A172 (cell line): ENCODE measurements at regions not wholly inside any gene's neighbourhood (a gene's known extent, or its start where the extent isn't known, plus 50 kb on each side); places are given as distances from the start of the nearest gene placed in this dataset.
"Not testable (repeated sequence)": the region's sequence is repeated elsewhere in the genome, so short reads cannot be mapped to it uniquely, and the experiment has no call there.

ENCODE experiments used
- DNase-seq: peaks from one replicate; pipeline ENCODE4 v3.0.0-alpha.2; 2015; ENCODE audit warnings: low spot score

DNA sequence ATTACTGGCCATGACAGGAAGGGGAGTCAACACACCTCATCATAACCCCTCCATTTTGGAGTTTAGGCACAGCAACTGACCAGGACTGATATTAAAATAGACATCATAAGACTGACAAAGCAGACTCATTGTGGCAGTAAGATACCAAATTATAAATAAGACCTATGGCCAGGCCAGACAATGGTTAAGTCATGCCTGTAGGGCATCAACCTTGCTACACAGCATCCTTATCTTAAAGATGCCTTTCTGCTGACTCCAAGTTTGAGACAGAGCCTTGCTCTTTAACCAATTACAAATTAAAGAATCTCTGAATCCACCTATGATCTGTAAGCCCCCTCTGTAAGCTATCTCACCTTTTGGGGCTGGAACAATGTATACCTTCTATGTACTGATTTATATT lies 65.5 kb downstream of the VCX2 start:
- no peak for DNase-seq

- no peak for DNase-seq
Measured at GRCh38 chrX:8103655-8104054, 67.4 kb downstream of the VCX2 start.

DNA sequence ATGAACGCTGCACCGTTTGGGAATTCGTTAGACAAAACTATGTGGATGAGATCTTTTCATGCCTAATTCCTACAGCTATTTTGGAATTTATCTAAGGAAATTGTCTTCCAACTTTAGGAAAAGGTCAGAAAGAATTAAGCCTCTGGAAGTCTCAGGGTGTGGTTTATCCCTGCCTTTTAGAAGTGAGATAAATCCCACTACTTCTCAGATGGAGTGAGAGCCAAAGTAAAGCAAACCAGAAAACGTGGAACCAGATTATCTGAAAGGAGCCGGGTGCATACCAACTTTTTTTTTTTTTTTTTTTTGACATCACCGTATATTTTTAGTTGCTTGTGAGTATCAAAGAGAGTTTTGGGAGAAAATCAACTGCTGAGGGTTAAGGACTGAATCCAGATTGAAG lies 79.6 kb downstream of the VCX2 start:
- no peak for DNase-seq

DNA sequence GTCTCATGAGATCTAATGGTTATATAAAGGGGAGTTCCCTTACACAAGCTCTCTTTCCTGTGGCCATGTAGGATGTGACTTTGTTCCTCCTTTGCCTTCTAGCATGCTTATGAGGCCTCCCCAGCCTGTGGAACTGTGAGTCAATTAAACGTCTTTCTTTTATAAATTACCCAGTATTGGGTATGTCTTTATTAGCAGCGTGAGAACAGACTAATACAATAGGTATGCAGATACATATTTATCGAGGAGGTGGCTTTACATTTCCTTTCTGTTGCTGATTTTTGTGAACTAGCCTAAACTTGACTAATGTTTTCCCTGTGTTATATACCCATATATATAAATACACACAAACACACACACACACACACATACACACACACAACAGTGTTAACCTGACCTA lies 80.2 kb downstream of the VCX2 start:
- no peak for DNase-seq

DNA sequence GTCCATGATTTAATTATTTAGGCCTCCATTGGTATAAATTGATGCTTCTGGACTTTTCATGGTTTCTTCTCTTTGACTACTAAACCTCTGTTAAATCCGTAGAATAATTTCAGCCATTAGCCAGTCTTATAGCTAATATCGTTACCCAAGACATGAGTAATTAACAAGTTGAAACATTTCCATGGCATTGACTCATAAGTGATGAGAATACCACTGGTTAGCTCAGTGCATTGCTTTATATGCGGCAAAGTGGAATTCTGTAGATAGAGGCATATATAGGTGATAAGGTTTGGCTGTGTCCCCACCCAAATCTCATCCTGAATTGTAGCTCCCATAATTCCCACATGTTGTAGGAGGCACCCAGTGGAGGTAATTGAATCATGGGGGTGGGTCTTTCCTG lies 80.6 kb downstream of the VCX2 start:
- no peak for DNase-seq

- DNase-seq, result no peak
Measured at GRCh38 chrX:8089141-8089540, 81.9 kb downstream of the VCX2 start.

DNA sequence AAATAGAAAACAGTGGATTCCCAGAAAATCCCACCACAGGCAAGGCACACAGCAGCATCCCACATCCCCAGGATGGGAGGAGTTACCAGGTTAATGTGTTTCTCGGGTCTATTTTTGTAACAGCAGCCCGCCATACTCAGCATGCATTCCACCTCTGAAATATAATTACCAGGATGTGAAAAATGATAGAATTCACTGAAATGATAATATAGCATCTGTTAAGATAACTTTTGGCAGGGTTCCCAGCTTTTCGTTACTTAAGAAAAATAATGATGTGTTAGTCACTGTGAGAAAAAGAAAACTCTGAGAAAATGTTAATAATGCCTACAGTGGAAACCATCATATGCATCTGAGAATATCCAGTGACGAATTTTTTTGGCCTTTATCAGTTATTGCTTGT lies 87.1 kb downstream of the VCX2 start:
- DNase-seq, result peak; percentile 70

DNA sequence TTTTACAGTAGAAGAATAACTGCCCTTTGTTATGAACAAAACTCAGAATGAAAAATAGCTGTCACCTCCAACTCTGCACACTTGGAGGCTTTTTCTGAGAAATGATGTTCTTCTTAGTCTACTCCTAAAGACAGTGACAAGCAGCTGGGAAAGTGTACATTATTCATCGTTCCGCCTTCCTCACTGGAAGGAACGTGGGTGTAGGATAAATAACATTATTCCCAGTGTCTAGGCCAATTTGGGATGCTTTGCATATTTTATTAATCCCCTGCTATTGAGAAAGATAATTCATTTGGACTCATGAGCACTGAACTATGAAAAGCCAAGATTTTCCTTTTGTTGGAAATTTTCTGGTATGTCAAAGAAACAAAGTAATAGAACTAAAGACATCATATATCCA lies 87.8 kb downstream of the VCX2 start:
- no peak for DNase-seq

DNA sequence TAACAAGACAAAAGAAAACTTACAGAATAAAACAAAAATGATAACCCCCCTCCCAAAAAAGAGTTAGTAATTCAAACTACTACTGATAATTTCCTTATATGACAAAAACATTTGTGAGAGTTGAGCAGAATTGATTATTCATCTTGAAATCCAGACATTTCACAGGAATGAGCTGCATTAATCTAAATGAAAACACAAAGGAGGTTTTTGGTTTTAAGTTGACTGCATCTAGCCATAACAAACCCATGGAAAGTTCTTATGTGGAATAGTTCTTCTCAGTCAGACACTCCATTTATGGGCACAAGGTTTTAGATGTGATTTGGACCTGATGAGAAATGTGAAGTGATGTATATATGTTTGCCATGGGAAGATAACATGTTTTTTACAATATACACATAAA lies 95.4 kb downstream of the VCX2 start:
- DNase-seq, result no peak

DNA sequence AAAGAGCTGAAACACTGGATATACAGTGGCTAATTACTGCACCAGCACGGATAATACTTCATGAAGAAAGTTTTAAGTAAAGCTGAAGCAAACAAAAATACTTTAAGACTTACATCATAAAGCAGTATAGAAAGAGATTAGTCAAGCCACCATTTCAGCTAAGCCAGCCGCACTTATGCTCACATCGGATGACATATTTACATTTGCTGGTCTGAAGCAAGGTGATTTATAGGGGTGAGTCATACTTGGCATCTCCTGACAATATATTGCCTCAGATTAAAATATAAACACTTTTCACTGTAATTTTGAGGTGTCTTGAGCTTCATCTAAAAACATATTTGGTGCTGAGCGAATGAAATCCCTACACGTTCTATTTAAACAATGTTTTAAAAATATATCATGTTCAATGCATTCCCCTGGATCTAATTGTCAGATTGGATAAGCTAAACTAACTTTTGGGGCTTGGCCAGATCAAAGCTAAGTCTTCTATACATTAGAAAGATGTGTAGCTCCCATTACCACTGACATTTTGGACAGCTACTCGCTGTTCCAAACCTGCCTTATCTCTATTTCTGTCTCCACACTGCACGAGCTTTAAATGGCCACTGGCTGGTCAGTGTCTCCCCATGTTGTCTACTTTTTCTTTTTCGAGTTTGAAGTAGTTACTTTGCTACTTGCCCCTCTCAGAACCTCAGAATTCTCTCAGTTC lies 103.2 kb downstream of the VCX2 start:
- DNase-seq, result peak; percentile 77

- no peak for DNase-seq
Measured at GRCh38 chrX:8052909-8053308, 118.2 kb downstream of the VCX2 start.

DNA sequence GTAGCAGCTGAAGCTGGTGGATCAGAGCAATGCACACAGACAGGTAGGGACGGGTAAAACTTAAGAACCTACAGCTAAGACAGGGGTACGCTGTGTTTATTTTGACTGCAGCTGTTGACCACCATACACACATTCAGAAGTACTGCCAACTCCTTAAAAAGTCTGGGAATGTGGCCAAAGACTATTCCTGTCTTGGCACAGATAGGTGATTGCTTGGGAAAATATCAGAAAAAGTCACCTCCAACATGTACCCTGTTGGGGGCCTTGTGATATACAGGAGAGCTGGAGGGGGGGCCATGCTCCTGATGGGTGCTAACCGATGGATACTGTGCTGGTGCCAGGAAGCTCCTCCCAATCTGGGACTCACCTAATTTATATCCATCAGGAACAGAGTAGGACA lies 121.2 kb downstream of the VCX2 start:
- DNase-seq, result no peak

DNA sequence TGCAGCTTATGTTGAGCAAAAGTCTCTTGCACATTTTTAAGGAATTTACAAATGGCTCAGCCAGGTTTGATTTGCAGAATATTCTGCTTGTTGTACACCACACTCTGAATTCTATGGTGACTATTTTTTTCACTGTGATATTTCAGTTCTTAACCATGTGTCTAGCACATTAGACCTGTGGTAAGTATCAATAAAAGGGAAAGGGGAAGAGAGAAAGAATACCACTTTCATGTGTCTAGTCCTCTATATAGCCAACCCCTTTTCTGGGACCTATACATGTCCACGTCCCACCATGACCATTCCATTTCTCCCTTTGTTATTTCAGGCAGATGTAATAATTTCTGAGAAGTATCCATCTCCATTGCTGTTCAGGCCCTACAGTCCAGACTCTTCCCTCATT lies 121.3 kb upstream of the PNPLA4 start:
- no peak for DNase-seq

DNA sequence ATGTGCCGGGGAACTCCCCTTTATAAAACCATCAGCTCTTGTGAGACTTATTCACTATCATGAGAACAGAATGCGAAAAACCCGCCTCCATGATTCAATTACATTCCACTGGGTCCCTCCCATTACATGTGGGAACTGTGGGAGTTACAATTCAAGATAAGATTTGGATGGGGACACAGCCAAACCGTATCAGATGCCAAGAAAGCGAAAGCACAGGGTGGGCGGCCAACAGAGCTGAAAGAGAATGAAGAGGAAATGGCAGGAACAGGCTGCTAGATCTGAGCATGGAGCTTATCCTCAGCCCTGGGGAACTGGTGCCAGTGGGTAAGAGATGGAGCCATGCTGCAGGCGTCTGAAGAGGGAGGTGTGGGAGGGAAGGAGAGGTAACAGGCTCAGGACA lies 117.7 kb upstream of the PNPLA4 start:
- DNase-seq, result no peak

DNA sequence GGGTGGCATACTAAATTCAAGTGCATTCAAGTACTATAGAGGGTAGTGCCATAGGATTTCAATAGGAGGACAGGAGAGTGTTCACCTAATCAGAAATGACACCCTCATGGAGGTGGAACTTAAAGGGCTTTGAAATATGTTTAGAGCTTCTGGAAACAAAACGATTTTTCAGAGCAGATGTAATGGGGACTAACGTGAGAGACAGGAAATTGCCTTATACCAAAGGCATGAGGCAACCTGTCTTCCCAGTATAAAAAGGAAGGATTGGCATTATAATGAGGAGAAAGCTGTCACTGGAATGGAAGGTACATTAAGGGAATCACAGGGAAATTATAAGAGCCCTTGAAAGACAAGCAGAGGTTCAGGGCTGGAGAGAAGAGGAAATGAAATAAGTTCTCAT lies 116.3 kb upstream of the PNPLA4 start:
- DNase-seq, result no peak

DNA sequence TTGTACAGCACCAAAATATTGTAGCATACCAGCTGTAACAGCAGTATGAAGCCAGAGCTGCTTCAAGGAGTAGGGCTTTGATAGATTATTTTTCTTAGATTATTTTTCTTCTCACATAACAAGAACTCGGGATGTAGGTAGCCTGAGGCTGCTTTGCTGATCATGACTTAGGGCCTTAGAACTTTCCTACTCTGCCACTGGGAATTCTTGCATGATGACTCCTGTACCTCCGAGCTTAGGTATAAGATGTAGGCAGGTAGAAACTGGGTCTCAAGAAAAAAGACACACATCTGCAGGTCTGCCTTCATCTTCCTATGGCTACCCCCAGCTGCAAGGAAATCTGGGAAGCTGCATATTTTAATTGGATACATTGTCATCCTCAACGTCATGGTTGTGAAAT lies 115.9 kb upstream of the PNPLA4 start:
- no peak for DNase-seq

DNA sequence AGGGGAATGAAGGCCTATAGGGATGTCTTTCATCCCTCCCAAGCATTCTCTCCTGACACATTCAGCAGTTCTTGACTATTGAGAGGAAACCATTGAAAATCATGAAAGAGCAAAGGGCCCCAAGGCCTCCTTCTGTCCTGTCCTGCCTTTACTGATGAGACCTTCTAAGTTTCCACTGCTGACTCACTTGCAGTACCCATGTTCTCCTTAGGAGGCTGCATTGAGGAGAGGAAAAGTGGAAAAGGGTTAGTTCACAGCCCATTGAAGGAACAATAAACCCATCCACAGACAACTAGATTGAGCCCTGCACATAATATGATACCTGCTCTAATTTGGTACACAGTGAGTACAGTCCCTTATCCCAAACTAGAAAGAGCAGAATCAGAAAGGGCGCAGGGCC lies 115.1 kb upstream of the PNPLA4 start:
- no peak for DNase-seq

DNA sequence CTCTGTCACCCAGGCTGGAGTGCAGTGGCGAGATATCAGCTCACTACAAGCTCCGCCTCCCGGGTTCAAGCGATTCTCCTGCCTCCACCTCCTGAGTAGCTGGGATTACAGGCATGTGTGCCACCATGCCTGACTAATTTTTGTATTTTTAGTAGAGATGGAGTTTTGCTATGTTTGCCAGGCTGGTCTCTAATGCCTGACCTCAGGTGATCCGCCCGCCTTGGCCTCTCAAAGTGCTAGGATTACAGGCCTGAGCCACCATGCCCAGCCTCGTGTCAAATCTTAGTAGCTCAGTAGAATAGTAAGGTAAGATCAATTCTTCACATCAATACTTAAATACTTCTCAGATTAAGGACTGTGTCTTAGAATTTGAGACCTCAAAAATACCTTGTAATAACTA lies 112.5 kb upstream of the PNPLA4 start:
- not testable (repeated sequence) for DNase-seq

DNA sequence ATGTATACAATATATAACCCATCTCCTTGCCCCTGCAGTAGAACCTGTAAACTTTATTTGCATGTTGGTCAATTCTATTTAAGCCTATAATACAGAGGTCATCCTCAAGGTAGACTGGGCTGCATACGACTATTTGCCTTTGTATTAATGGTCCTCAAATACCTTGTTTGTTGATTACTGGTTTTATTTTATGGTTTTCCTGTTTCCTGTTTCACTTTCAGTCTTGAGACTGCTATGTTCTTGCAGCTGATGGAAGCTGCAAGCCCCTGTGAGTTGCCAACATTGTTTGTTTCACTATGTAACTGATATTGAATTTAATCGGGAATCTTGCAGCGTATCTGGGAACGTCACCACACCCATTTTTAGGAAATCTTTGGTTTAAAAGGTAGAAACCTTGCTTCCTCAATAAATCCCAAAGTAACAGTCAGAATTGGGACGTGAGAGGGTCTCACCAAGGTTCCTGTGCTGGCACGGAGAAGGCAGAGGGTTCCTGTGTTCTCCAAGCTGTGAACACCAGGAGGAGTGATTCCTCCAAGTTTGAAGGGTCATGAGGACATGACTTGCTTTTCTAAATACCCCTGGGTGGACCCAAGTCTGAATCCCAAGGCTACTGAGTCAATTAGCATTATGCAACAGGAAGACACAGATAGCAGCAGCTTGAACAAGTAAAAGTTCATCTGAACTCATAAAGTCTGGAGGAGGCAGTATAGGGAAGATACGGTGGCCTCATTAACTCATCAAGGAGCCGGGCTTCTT lies 110.6 kb upstream of the PNPLA4 start:
- no peak for DNase-seq

DNA sequence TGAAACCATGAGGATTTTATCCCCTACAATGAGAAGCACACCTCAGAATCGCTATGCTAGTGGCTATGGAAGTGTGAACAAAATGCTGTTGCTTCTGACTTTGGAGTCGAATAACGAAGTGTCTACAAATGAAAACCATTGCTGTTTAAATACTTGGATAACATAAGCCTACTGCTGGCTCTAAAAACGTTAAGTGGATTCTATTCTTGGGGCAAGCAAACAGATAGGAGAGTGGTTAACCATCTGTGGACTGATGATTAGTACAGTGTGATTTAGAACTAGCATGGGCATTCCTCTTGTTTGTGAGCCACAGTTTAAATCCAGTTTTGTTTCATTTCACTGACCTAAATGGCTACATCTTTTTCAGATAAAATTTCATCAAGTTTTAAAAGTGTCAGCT lies 109.7 kb upstream of the PNPLA4 start:
- no peak for DNase-seq

DNA sequence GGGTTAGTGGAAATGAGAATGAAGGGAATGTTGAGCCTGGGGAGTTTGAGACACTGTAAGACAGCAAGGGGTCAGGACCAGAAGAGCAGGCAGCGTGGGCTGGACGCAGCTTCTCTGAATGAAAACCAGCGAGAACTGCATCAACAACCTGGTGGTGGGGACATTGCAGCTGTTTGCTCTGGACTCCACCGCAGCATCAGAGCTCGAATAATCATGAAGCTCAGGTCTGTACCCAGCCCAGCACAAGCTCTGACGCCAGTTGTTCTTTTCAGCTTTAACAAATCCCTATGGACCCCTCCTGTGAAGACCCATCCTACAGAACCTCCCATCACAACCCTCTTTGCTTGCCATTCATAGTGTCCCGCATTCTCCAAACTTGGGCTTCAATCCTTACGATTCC lies 106.8 kb upstream of the PNPLA4 start:
- DNase-seq, result no peak

- DNase-seq, result no peak
Measured at GRCh38 chrX:8033175-8033574, 106.0 kb upstream of the PNPLA4 start.

- no peak for DNase-seq
Measured at GRCh38 chrX:8030361-8030760, 103.1 kb upstream of the PNPLA4 start.

- no peak for DNase-seq
Measured at GRCh38 chrX:8027827-8028226, 100.6 kb upstream of the PNPLA4 start.
